ENCODE measurements at regions not wholly inside any gene's neighbourhood (a gene's known extent, or its start where the extent isn't known, plus 50 kb on each side); places are given as distances from the start of the nearest gene placed in this dataset.
"Not testable (repeated sequence)": the region's sequence is repeated elsewhere in the genome, so short reads cannot be mapped to it uniquely, and the experiment has no call there.

GRCh38 chr20:39993742-39994141 lies 695.3 kb downstream of the MAFB start:
- DNase-seq, result no peak

- DNase-seq, result no peak
These were observed 698.3 kb downstream of the MAFB start for GRCh38 chr20:39990692-39991091.

GRCh38 chr20:39988991-39989390 lies 700.0 kb downstream of the MAFB start:
- DNase-seq, result no peak

- peak in 5 of 56 donors; percentile 1 to 7 (median 7) for DNase-seq
These were observed 702.7 kb downstream of the MAFB start for GRCh38 chr20:39986173-39986904.

- peak in 1 of 56 donors; percentile 5 for DNase-seq
These were observed 703.7 kb downstream of the MAFB start for GRCh38 chr20:39985271-39985827.

GRCh38 chr20:39983655-39984054 lies 705.4 kb downstream of the MAFB start:
- no peak for DNase-seq

- DNase-seq, result no peak
These were observed 705.9 kb downstream of the MAFB start for GRCh38 chr20:39983183-39983582.

GRCh38 chr20:39974966-39975501 lies 714.0 kb downstream of the MAFB start:
- no peak for DNase-seq

- DNase-seq, result no peak
These were observed 720.5 kb downstream of the MAFB start for GRCh38 chr20:39968495-39968894.

GRCh38 chr20:39967806-39968205 lies 721.2 kb downstream of the MAFB start:
- no peak for DNase-seq

- DNase-seq, result no peak
These were observed 727.3 kb downstream of the MAFB start for GRCh38 chr20:39961637-39962244.

- peak in 2 of 56 donors; percentile 1 to 3 for DNase-seq
These were observed 728.3 kb downstream of the MAFB start for GRCh38 chr20:39960522-39961428.

GRCh38 chr20:39957911-39958310 lies 731.1 kb downstream of the MAFB start:
- DNase-seq, result not testable (repeated sequence)

- DNase-seq, result no peak
These were observed 734.4 kb downstream of the MAFB start for GRCh38 chr20:39954621-39955020.

GRCh38 chr20:39946931-39947330 lies 742.1 kb downstream of the MAFB start:
- no peak for DNase-seq

- DNase-seq, result no peak
These were observed 742.8 kb downstream of the MAFB start for GRCh38 chr20:39946053-39946810.

GRCh38 chr20:39944861-39945260 lies 744.2 kb downstream of the MAFB start:
- DNase-seq, result no peak

GRCh38 chr20:39943336-39943735 lies 745.7 kb downstream of the MAFB start:
- DNase-seq, result no peak

GRCh38 chr20:39941245-39941644 lies 747.8 kb downstream of the MAFB start:
- DNase-seq, result no peak

GRCh38 chr20:39939241-39939865 lies 749.7 kb downstream of the MAFB start:
- no peak for DNase-seq

Data from amygdala (tissue), 56 donors.